Upper lobe of left lung (tissue), 4 donors: ENCODE measurements at regions not wholly inside any gene's neighbourhood (a gene's known extent, or its start where the extent isn't known, plus 50 kb on each side); places are given as distances from the start of the nearest gene placed in this dataset.

Source experiments
- POLR2A ChIP-seq, 4 donors: fragments of 450-650 bp; IDR thresholded peaks; one replicate each; pipeline ENCODE4 v1.5.1; 2016 to 2017; ENCODE audit warnings: antibody characterized with exemption in 4 of 4, mild to moderate bottlenecking in 2 of 4
- POLR2AphosphoS5 ChIP-seq, 2 donors: sonication (generic); formaldehyde crosslinking; IDR thresholded peaks; one replicate each; pipeline ENCODE4 v1.5.1; 2017; ENCODE audit warnings: antibody characterized with exemption in 2 of 2
- TF ChIP-seq, protein P1 (sequence below), 6 experiments: fragments of 450-650 bp in 4 of 6; fragments of 200-600 bp in 2 of 6; sonication (generic) in 2 of 6; IDR thresholded peaks; one replicate each; pipeline ENCODE4 v1.5.1; 2016 to 2019; ENCODE audit warnings: antibody characterized with exemption in 6 of 6

DNA sequence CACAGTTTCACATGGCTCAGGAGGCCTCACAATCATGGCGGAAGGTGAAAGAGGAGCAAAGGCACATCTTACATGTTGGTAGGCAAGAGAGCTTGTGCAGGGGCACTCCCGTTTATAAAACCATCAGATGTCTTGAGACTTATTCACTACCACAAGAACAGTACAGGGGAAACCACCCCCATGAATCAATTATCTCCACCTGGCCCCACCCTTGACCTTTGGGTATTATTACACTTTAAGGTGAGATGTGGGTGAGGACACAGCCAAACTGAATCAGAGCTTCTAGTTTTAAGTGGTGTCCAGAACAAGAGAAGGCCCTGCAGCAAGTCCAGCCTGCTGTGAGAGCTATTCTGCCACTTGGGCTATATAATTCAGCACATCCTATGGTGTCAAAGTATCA lies 493.7 kb downstream of the ETS1 start:
- TF ChIP-seq, protein P1, sequence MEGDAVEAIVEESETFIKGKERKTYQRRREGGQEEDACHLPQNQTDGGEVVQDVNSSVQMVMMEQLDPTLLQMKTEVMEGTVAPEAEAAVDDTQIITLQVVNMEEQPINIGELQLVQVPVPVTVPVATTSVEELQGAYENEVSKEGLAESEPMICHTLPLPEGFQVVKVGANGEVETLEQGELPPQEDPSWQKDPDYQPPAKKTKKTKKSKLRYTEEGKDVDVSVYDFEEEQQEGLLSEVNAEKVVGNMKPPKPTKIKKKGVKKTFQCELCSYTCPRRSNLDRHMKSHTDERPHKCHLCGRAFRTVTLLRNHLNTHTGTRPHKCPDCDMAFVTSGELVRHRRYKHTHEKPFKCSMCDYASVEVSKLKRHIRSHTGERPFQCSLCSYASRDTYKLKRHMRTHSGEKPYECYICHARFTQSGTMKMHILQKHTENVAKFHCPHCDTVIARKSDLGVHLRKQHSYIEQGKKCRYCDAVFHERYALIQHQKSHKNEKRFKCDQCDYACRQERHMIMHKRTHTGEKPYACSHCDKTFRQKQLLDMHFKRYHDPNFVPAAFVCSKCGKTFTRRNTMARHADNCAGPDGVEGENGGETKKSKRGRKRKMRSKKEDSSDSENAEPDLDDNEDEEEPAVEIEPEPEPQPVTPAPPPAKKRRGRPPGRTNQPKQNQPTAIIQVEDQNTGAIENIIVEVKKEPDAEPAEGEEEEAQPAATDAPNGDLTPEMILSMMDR (IDR thresholded peaks at IDR 0.05) = no peak
- TF ChIP-seq POLR2A (IDR thresholded peaks at IDR 0.05) (no peak), POLR2AphosphoS5 (IDR thresholded peaks at IDR 0.05) (no peak)
